Amniotic epithelial cell (primary cell): ENCODE measurements at regions not wholly inside any gene's neighbourhood (a gene's known extent, or its start where the extent isn't known, plus 50 kb on each side); places are given as distances from the start of the nearest gene placed in this dataset.

Source experiments
- DNase-seq: peaks from one replicate; pipeline ENCODE4 v3.0.0-alpha.2; 2010; ENCODE audit warnings: low read depth

DNA sequence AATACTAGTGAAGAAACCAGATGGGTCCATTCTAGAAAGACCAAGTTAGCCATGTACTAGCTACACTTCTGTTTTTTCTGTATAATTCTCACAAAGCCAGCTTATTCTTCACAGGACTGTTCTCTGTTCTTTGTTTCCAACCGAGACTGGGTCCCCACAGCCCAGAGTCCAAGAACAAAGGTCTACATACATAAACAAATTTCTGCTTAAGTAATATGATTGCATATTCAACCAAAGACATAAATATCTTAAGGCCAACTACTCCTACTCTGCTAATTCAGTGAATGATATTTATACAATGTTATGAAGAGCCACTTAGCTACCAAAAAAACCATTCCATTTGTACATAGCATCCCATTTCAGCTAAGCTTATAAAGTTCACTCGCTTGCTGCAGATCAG is 299.8 kb upstream of the CCDC54 start:
- no peak for DNase-seq

GRCh38 chr3:107082527-107082926 is 294.7 kb upstream of the CCDC54 start:
- no peak for DNase-seq

- DNase-seq: no peak
These were observed 292.0 kb upstream of the CCDC54 start for GRCh38 chr3:107085261-107085660.

- peak; percentile 61 for DNase-seq
These were observed 285.1 kb upstream of the CCDC54 start for GRCh38 chr3:107092121-107092520.

DNA sequence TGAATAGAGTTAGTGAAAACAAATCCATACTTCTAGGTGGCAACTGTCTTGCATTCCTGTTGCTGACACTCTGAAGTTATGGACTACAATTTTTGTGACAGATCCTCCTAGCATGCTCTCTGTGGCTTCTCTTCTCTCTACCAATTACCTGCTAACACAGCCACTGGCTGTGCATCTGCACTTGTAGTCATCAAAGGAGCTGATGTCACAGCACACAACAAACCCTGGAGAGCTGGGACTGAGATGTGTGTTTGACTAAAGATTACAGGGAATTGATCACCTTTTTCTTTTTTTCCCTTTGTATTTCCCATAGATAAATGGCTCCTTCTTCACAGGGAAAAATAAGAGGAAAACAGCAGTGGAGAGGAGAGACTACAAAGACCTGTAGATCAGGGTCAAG is 278.4 kb upstream of the CCDC54 start:
- DNase-seq: no peak

DNA sequence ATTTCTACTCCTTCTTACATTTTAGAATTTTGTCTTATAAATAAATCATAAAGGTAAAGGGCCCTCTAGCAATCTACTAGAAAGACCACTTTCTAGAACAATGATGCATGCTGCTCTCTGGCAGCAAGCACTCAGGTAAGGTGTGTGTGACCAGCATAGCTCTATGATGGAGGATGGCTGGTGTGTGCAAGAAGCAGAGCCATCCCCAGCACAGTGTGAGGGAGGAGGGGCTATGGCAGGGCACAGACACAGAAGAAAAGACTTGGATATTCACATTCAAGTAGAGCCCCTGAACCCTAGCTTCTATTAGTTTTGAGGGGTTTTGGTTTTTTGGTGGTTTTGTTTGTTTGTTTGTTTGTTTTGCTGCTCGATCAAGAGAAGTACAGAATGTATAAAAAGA is 277.1 kb upstream of the CCDC54 start:
- no peak for DNase-seq

GRCh38 chr3:107100573-107100972 is 276.7 kb upstream of the CCDC54 start:
- DNase-seq: no peak

DNA sequence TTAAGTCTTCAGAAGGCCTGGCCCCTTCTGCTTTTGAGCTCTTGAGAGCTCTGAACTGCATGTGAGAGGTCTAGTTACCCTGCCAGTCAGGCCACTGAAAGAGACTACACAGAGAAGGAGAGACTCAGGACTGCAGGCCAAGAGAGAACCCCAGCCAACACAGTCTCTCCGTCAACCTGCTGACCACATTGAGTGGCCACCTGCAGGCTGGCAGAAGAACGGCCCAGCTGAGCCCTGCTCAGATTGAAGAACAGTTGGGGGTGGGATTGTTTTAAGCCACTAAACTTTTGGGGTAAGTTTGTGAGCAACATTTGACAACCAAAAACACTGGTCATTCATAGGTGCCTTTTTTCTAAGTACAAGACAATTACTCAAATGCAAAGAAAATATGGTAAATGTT is 273.5 kb upstream of the CCDC54 start:
- DNase-seq: no peak

GRCh38 chr3:107106316-107106715 is 270.9 kb upstream of the CCDC54 start:
- peak; percentile 50 for DNase-seq

GRCh38 chr3:107106907-107107306 is 270.3 kb upstream of the CCDC54 start:
- no peak for DNase-seq

- DNase-seq: no peak
These were observed 266.5 kb upstream of the CCDC54 start for GRCh38 chr3:107110596-107111305.

DNA sequence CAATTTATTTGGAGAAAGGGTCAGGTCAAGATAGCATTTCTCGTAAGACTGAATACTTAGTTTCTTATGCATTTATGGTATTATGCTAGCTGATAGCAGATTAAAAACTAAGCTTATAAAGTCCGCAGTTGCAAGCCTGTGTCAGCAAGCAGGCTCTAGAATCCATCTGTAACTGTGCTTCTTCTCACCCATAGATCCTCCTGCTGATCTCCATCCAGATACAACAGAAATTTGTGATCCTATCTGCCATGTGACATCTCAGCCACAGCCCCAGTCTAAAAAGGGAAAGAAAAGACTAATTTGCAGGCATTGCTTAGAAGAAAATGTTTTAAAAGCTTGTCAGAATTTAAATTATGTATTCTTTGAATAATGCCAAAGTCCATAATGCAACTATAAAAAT is 265.4 kb upstream of the CCDC54 start:
- no peak for DNase-seq

GRCh38 chr3:107112356-107112755 is 264.9 kb upstream of the CCDC54 start:
- no peak for DNase-seq

GRCh38 chr3:107116251-107116650 is 261.0 kb upstream of the CCDC54 start:
- DNase-seq: no peak

DNA sequence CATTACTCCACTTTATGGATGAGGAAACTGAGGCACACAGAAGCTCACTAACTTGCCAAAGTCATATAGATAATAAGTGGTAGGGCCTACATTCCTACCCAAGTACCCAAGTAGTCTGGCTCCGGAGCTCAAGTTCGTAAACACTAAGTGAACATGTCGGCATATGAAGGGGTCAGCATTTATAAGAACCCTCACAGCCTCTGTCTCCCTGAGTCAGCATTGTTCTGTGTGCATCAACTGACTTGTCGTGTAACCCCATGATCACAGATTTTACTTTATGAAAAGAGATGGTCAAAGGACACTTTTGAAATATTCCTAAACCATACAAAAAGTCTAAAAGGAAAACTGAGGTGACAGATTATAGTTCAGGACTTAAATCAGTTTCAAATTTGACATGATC is 260.1 kb upstream of the CCDC54 start:
- no peak for DNase-seq

DNA sequence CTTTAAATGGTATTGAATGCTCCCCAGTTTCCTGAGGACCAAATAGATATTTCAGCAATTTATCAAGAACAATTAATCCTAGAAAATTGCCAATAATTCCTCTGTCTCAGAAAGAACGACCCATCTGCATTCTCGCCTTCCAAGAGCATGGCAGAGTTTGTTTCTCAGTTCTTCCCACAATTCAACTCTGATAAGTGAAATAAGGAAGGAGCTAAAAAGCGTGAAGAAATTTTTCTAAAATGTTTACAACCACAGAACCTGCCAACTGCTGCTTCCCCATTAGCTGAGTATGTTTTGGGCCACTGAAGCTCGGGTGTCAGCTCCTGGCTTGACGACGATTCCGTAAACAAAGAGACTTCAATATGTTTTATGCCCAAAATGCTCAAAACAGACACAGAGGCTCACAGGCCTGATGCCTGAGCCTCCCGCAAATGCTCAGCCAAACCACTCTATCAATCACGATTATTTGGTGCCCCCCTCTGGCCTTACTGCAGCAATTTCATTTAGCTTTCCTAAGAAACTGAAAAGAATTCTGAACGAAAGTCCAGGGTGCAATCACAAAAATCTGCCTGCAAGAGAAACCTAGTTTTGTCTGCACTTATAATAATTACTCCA is 259.2 kb upstream of the CCDC54 start:
- DNase-seq: peak; percentile 75

- DNase-seq: peak; percentile 93
These were observed 252.4 kb upstream of the CCDC54 start for GRCh38 chr3:107124885-107125284.

- peak; percentile 51 for DNase-seq
These were observed 248.3 kb upstream of the CCDC54 start for GRCh38 chr3:107128946-107129345.

DNA sequence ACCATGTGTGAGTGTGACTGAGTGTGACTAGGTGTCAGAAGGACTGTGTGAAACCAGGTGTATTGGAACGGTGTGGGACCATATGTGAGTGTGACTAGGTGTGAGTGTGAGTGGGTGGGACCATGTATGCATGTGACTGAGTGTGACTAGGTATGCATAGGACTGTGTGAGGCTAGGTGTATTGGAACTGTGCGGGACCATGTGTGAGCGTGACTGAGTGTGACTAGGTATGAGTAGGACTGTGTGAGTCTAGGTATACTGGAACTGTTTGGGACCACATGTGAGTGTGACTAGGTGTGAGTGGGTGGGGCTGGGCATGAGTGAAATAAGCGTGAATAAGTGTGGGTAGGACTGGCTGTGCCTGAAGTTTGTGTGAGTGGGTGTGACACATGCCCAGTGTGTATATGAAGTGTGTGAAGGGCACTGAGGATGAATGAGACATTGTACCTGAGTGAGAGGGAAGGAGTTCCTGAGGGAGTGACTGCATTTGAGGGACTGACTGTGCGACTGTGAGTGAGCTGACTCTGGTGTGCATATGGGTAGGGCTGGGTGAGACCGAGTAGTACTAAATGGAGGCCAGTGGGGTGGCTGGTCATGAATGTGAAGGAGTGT is 247.0 kb upstream of the CCDC54 start:
- no peak for DNase-seq

- DNase-seq: no peak
These were observed 244.6 kb upstream of the CCDC54 start for GRCh38 chr3:107132674-107133073.

DNA sequence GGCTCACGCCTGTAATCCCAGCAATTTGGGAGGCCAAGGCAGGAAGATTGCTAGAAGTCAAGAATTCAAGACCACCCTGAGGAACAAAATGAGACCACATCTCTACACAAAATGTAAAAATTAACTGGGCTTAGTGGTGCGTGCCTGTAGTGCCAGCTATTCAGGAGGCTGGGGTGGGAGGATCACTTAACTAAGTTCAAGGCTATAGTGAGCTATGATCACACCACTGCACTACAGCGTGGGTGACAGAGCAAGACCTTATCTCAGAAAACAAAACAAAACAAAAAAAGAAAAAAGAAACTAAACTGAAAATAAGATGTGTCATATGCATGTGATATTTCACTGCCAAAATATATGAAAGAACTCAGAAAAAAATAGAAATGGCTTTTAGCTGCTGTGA is 243.3 kb upstream of the CCDC54 start:
- peak; percentile 37 for DNase-seq

GRCh38 chr3:107142171-107142570 is 235.1 kb upstream of the CCDC54 start:
- DNase-seq: no peak

DNA sequence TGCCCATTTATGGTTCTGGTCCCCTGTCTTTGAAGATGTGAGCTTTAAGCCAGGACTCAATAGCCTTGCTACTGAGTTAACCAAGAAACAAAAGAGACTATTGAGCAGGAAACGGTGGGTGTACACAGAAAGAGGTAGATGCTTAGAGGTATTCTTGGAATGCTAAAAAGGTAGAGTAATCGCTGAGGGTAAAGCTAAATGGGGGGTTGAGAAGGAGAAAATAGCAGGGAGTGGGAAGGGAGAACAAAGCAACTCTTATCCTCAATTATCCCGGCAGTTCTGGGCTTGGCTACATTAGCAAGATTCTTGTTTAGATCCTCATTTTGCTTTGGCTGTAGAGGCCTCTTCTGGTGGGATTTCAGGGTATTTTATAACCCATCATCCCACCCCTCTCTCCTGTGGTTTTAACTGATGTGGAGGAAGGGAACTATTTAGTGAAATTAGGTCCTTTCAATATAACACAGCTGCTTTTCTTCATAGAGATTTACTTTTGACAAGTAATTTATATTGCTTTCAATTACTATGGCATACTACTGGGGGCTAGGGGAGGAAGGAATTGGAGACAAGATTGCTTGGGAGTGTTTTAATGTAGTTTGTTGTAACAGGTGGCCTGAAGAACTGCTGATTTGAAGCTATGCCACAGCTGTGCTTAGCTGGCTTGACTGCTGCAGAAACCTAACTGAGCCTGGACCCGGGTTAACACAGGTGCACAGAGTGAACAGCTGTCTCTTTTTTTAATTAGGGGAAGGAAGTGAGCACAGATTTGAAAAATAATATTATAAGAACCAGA is 234.3 kb upstream of the CCDC54 start:
- no peak for DNase-seq
